A673 (cell line): ENCODE measurements at regions not wholly inside any gene's neighbourhood (a gene's known extent, or its start where the extent isn't known, plus 50 kb on each side); places are given as distances from the start of the nearest gene placed in this dataset.

ENCODE experiments used
- BruUV-seq: library from RNA; stranded (reverse); fragments of 400-500 nt; replicated peaks from 2 replicates; lab custom pipeline; 2021; lab: Mats Ljungman, UMichigan
- CTCF ChIA-PET: fragments of 300-600 bp; sonication (Branson Sonifier 250); formaldehyde crosslinking; loops from one replicate; lab custom pipeline; 2022; ENCODE audit warnings: antibody characterized with exemption; lab: Charles Lee
- POLR2A ChIA-PET: fragments of 300-600 bp; sonication (Branson Sonifier 250); formaldehyde crosslinking; loops from one replicate; lab custom pipeline; 2022; ENCODE audit warnings: antibody characterized with exemption; ENCODE audit not compliant: low non-redundant PET; lab: Charles Lee
- DNase-seq: peaks from one replicate; pipeline ENCODE4 v3.0.0-alpha.2; 2015; ENCODE audit warnings: low spot score
- H3K27ac ChIP-seq: fragments of 200-600 bp; sonication (generic); 2 replicates; pipeline ENCODE4 v1.5.1; 2016; ENCODE audit warnings: mixed run types, low read depth, mild to moderate bottlenecking, mixed read lengths, antibody characterized with exemption, low read length; ENCODE audit not compliant: poor library complexity, severe bottlenecking
- H3K27me3 ChIP-seq: fragments of 200-600 bp; sonication (generic); replicated peaks from 2 replicates; pipeline ENCODE4 v1.6.1; 2017; ENCODE audit warnings: mixed run types, low read depth, mild to moderate bottlenecking, mixed read lengths, antibody characterized with exemption, low read length; ENCODE audit not compliant: insufficient read depth, poor library complexity
- H3K36me3 ChIP-seq: fragments of 200-600 bp; sonication (generic); 2 replicates; pipeline ENCODE4 v1.6.1; 2016; ENCODE audit warnings: mixed run types, mild to moderate bottlenecking, mixed read lengths, antibody characterized with exemption, low read length; ENCODE audit not compliant: insufficient read depth, poor library complexity, severe bottlenecking
- H3K4me1 ChIP-seq: fragments of 200-600 bp; sonication (generic); 2 replicates; pipeline ENCODE4 v1.6.1; 2017; ENCODE audit warnings: mixed run types, mild to moderate bottlenecking, mixed read lengths, antibody characterized with exemption, low read length; ENCODE audit not compliant: insufficient read depth, poor library complexity, severe bottlenecking
- H3K4me3 ChIP-seq: fragments of 200-600 bp; sonication (generic); 2 replicates; pipeline ENCODE4 v1.5.1; 2016; ENCODE audit warnings: low read depth, mixed run types, mild to moderate bottlenecking, mixed read lengths, low read length; ENCODE audit not compliant: poor library complexity, severe bottlenecking
- H3K9me3 ChIP-seq: fragments of 200-600 bp; sonication (generic); 2 replicates; pipeline ENCODE4 v1.6.1; 2016; ENCODE audit warnings: mixed run types, low read depth, mild to moderate bottlenecking, mixed read lengths, antibody characterized with exemption, low read length; ENCODE audit not compliant: poor library complexity, severe bottlenecking
- CTCF ChIP-seq: fragments of 300-800, 200-600 bp; sonication (generic); conservative IDR thresholded peaks from 2 replicates; pipeline ENCODE4 v1.5.1; 2017; ENCODE audit warnings: low read depth, mild to moderate bottlenecking, antibody characterized with exemption, low read length, moderate library complexity, mixed read lengths
- EZH2 ChIP-seq: fragments of 200-600 bp; sonication (generic); IDR thresholded peaks from 2 replicates; pipeline ENCODE4 v1.6.1; 2017; ENCODE audit warnings: borderline replicate concordance, low read depth, mild to moderate bottlenecking, mixed read lengths, antibody characterized with exemption, low read length; ENCODE audit not compliant: poor library complexity, severe bottlenecking
- intact Hi-C: fragments of 100-400 bp; cut with micrococcal nuclease; formaldehyde crosslinking; loops from one replicate; pipeline ENCODE4 v1.10.0; 2022; ENCODE audit not compliant: unreplicated experiment

- ChIA-PET CTCF (no interaction called here), POLR2A (no interaction called here)
- no peak for DNase-seq
- Histone ChIP-seq H3K27me3 (no peaks in the 10 kb centered on the region), H3K36me3 (no peaks in the 10 kb centered on the region), H3K4me1 (peaks cover 4% of the 10 kb centered on the region), H3K4me3 (no peak overlapping the region), H3K9me3 (no peaks in the 10 kb centered on the region), H3K27ac (no peak overlapping the region)
- BruUV-seq = no TSS peak
- intact Hi-C loops = no loop called here
- TF ChIP-seq EZH2 = no peak
Measured at GRCh38 chr3:106401666-106402490, 533.1 kb upstream of the CBLB start.

GRCh38 chr3:106403371-106404145, 534.7 kb upstream of the CBLB start:
- H3K9me3 ChIP-seq = no peaks in the 10 kb centered on the region
- H3K27ac ChIP-seq = no peak overlapping the region
- CTCF ChIA-PET = no interaction called here
- DNase-seq = no peak
- no TSS peak for BruUV-seq
- peaks cover 4% of the 10 kb centered on the region for H3K4me1 ChIP-seq
- intact Hi-C loops = no loop called here
- no peaks in the 10 kb centered on the region for H3K27me3 ChIP-seq
- H3K4me3 ChIP-seq = no peak overlapping the region
- POLR2A ChIA-PET = no interaction called here
- no peaks in the 10 kb centered on the region for H3K36me3 ChIP-seq
- TF ChIP-seq EZH2 (no peak), CTCF (no peak)

GRCh38 chr3:106413683-106414082, 544.9 kb upstream of the CBLB start:
- ChIA-PET CTCF (no interaction called here), POLR2A (no interaction called here)
- BruUV-seq = no TSS peak
- no peaks in the 10 kb centered on the region for H3K4me1 ChIP-seq
- no peak overlapping the region for H3K4me3 ChIP-seq
- intact Hi-C loops = no loop called here
- H3K27me3 ChIP-seq = no peaks in the 10 kb centered on the region
- peaks cover 7% of the 10 kb centered on the region for H3K9me3 ChIP-seq
- H3K27ac ChIP-seq = no peak overlapping the region
- H3K36me3 ChIP-seq = no peaks in the 10 kb centered on the region
- TF ChIP-seq EZH2 (no peak), CTCF (no peak)
- DNase-seq = no peak
